Activated B cell treated with CpG ODN at 0.5 μM for 24 hours (primary cell): ENCODE measurements at regions not wholly inside any gene's neighbourhood (a gene's known extent, or its start where the extent isn't known, plus 50 kb on each side); places are given as distances from the start of the nearest gene placed in this dataset.

Experiments
- ATAC-seq: fragments of 200-7000 bp; cut with Tn5 transposase; one replicate; pipeline ENCODE4 v1.10.0; 2021; ENCODE audit warnings: low read depth, mild to moderate bottlenecking, moderate library complexity
- CTCF ChIA-PET: fragments of 350-600 bp; sonication (Branson Sonifier 250); formaldehyde crosslinking; loops from one replicate; lab custom pipeline; 2021; ENCODE audit warnings: antibody characterized with exemption; lab: Charles Lee
- POLR2A ChIA-PET: fragments of 350-600 bp; sonication (Branson Sonifier 250); formaldehyde crosslinking; loops from one replicate; lab custom pipeline; 2021; ENCODE audit warnings: antibody characterized with exemption; lab: Charles Lee
- DNase-seq: peaks from one replicate; pipeline ENCODE4 v3.0.0; 2022
- H3K27ac Mint-ChIP-seq: one replicate; pipeline ENCODE4 v1.8.0; 2020; ENCODE audit warnings: mixed read lengths
- H3K27me3 Mint-ChIP-seq: one replicate; pipeline ENCODE4 v1.8.0; 2021; ENCODE audit warnings: mixed read lengths
- H3K36me3 Mint-ChIP-seq: one replicate; pipeline ENCODE4 v1.8.0; 2021; ENCODE audit warnings: low read depth, mixed read lengths
- H3K4me1 Mint-ChIP-seq: one replicate; pipeline ENCODE4 v1.8.0; 2021; ENCODE audit warnings: mixed read lengths
- H3K4me3 Mint-ChIP-seq: one replicate; pipeline ENCODE4 v1.8.0; 2020; ENCODE audit warnings: mild to moderate bottlenecking, mixed read lengths
- H3K9me3 Mint-ChIP-seq: one replicate; pipeline ENCODE4 v1.8.0; 2020; ENCODE audit warnings: mixed read lengths
- CTCF ChIP-seq: fragments of 200-600 bp; IDR thresholded peaks from one replicate; pipeline ENCODE4 v1.8.0; 2022; ENCODE audit warnings: antibody characterized with exemption, mild to moderate bottlenecking
- intact Hi-C: fragments of 100-400 bp; cut with micrococcal nuclease; formaldehyde crosslinking; loops from one replicate; pipeline ENCODE4 v1.15.1; 2024

GRCh38 chr5:33080287-33080686, 360.5 kb upstream of the TARS1 start:
- H3K4me1 Mint-ChIP-seq = no peaks in the 10 kb centered on the region
- H3K36me3 Mint-ChIP-seq = no peaks in the 10 kb centered on the region
- ChIA-PET CTCF (no interaction called here), POLR2A (no interaction called here)
- H3K27me3 Mint-ChIP-seq = no peaks in the 10 kb centered on the region
- ATAC-seq (no peak), DNase-seq (no peak)
- H3K9me3 Mint-ChIP-seq = no peaks in the 10 kb centered on the region
- H3K27ac Mint-ChIP-seq = no peak overlapping the region
- TF ChIP-seq CTCF = no peak
- intact Hi-C loops = no loop called here
- H3K4me3 Mint-ChIP-seq = no peak overlapping the region

DNA sequence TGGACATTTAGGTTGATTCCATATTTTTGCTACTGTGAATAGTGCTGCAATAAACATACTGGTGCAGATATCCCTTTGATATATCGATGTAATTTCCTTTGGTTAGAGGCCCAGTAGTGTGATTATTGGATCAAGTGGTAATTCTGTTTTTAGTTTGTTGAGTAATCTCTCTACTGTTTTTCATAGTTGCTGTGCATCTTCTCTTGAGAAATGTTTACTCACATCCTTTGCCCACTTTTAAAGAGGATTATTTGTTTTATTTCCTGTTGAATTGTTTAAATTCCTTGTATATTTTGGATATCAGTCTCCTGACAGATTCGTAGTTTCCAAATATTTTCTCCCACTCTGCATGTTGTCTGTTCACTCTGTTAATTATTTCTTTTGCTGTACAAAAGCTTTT, 352.6 kb upstream of the TARS1 start:
- no peak overlapping the region for H3K27ac Mint-ChIP-seq
- DNase-seq (no peak), ATAC-seq (no peak)
- POLR2A ChIA-PET = no interaction called here
- no peak for TF ChIP-seq CTCF
- intact Hi-C loops = no loop called here
- CTCF ChIA-PET = no interaction called here
- no peaks in the 10 kb centered on the region for H3K27me3 Mint-ChIP-seq
- H3K4me1 Mint-ChIP-seq = no peaks in the 10 kb centered on the region
- no peaks in the 10 kb centered on the region for H3K36me3 Mint-ChIP-seq
- H3K4me3 Mint-ChIP-seq = no peak overlapping the region
- no peaks in the 10 kb centered on the region for H3K9me3 Mint-ChIP-seq

- no peak for TF ChIP-seq CTCF
- POLR2A ChIA-PET = no interaction called here
- intact Hi-C loops = no loop called here
- peaks cover 2% of the 10 kb centered on the region for H3K9me3 Mint-ChIP-seq
- no peak overlapping the region for H3K27ac Mint-ChIP-seq
- H3K4me3 Mint-ChIP-seq = no peak overlapping the region
- no peak for ATAC-seq
- no peaks in the 10 kb centered on the region for H3K27me3 Mint-ChIP-seq
- H3K4me1 Mint-ChIP-seq = no peaks in the 10 kb centered on the region
- CTCF ChIA-PET = no interaction called here
- DNase-seq = no peak
- H3K36me3 Mint-ChIP-seq = no peaks in the 10 kb centered on the region
These were observed 349.0 kb upstream of the TARS1 start for GRCh38 chr5:33091571-33092363.

DNA sequence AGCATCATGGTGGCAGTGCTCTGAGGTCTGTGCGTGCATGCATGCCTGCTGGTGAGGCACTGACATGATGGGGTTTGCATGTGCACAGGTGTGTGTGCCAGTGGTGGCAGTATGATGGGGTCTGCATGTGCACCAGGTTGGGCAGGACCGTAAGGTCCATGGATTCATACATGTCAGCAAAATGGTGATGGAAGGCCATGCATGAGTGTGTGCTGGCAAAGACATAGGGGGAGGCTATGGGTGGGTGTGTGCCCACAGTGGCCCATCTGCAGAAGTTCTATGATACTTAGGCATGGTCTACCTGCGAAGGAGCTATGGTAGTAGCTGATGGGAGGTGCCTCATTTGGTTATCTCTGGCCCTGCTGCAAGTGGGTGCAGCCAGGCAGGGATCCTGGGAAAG, 348.0 kb upstream of the TARS1 start:
- Mint-ChIP-seq H3K4me3 (no peak overlapping the region), H3K27ac (no peak overlapping the region), H3K9me3 (peaks cover 2% of the 10 kb centered on the region), H3K27me3 (no peaks in the 10 kb centered on the region), H3K4me1 (no peaks in the 10 kb centered on the region), H3K36me3 (no peaks in the 10 kb centered on the region)
- intact Hi-C loops = no loop called here
- ATAC-seq (no peak), DNase-seq (no peak)
- ChIA-PET POLR2A (no interaction called here), CTCF (no interaction called here)
- TF ChIP-seq CTCF = no peak

- CTCF ChIA-PET = no interaction called here
- H3K36me3 Mint-ChIP-seq = no peaks in the 10 kb centered on the region
- intact Hi-C loops = no loop called here
- DNase-seq (no peak), ATAC-seq (no peak)
- POLR2A ChIA-PET = no interaction called here
- H3K4me1 Mint-ChIP-seq = no peaks in the 10 kb centered on the region
- no peak overlapping the region for H3K27ac Mint-ChIP-seq
- H3K4me3 Mint-ChIP-seq = no peak overlapping the region
- TF ChIP-seq CTCF = no peak
- no peaks in the 10 kb centered on the region for H3K27me3 Mint-ChIP-seq
- H3K9me3 Mint-ChIP-seq = peaks cover 10% of the 10 kb centered on the region
These were observed 338.2 kb upstream of the TARS1 start for GRCh38 chr5:33102551-33102950.
